Calu3 (cell line): ENCODE measurements at regions not wholly inside any gene's neighbourhood (a gene's known extent, or its start where the extent isn't known, plus 50 kb on each side); places are given as distances from the start of the nearest gene placed in this dataset.
A peak's percentile ranks its signal among the peaks of the same experiment; 100 is the strongest.

Source experiments
- BruUV-seq: library from RNA; stranded (reverse); fragments of 400-500 nt; replicated peaks from 2 replicates; lab custom pipeline; 2021; lab: Mats Ljungman, UMichigan
- CTCF ChIA-PET: fragments of 300-600 bp; sonication (Branson Sonifier 250); formaldehyde crosslinking; loops from one replicate; lab custom pipeline; 2022; ENCODE audit warnings: antibody characterized with exemption; lab: Charles Lee
- DNase-seq: peaks from one replicate; pipeline ENCODE4 v3.0.0; 2022
- H3K27ac Mint-ChIP-seq: one replicate; pipeline ENCODE4 v1.8.0; 2022; ENCODE audit warnings: mixed read lengths; ENCODE audit not compliant: unreplicated experiment
- H3K27me3 Mint-ChIP-seq: one replicate; pipeline ENCODE4 v1.8.0; 2022; ENCODE audit warnings: mixed read lengths; ENCODE audit not compliant: unreplicated experiment
- H3K36me3 Mint-ChIP-seq: one replicate; pipeline ENCODE4 v1.8.0; 2022; ENCODE audit warnings: mild to moderate bottlenecking, moderate library complexity, mixed read lengths; ENCODE audit not compliant: insufficient read depth, unreplicated experiment
- H3K4me1 Mint-ChIP-seq: one replicate; pipeline ENCODE4 v1.8.0; 2022; ENCODE audit warnings: mild to moderate bottlenecking, low read depth, mixed read lengths; ENCODE audit not compliant: unreplicated experiment
- H3K4me3 Mint-ChIP-seq: one replicate; pipeline ENCODE4 v1.8.0; 2022; ENCODE audit warnings: mild to moderate bottlenecking, low read depth, moderate library complexity, mixed read lengths; ENCODE audit not compliant: unreplicated experiment
- H3K9me3 Mint-ChIP-seq: one replicate; pipeline ENCODE4 v1.8.0; 2022; ENCODE audit warnings: low read depth, mixed read lengths; ENCODE audit not compliant: unreplicated experiment
- intact Hi-C: fragments of 100-400 bp; cut with micrococcal nuclease; formaldehyde crosslinking; loops from one replicate; pipeline ENCODE4 v1.10.0; 2022; ENCODE audit not compliant: unreplicated experiment
- TF ChIP-seq, protein P1 (sequence below): fragments of 200-600 bp; IDR thresholded peaks from one replicate; pipeline ENCODE4 v1.8.0; 2022; ENCODE audit warnings: antibody characterized with exemption; ENCODE audit not compliant: unreplicated experiment

DNA sequence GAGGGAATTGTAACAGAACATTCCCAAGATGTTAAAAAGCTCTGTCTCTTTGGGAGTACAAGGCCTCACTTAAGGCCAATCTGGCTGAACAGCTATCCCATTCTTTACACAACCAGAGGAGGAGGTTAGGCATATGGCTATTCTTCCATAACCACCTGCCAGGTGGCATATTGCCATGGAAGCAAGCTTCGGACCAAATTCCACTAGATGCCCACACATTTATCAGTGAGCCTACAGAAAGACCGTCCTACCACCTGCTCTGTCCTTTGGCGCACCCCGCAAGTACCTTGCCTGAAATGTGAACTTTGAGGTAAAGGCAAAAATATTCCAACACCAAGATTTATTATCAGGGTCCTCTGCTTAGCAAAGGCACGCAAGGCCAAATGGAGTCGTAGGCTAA, 519.9 kb upstream of the TNP1 start:
- BruUV-seq: no TSS peak
- CTCF ChIA-PET: no interaction called here
- no peak overlapping the region for H3K27ac Mint-ChIP-seq
- peaks cover 8% of the 10 kb centered on the region for H3K9me3 Mint-ChIP-seq
- intact Hi-C loops: no loop called here
- TF ChIP-seq, protein P1, sequence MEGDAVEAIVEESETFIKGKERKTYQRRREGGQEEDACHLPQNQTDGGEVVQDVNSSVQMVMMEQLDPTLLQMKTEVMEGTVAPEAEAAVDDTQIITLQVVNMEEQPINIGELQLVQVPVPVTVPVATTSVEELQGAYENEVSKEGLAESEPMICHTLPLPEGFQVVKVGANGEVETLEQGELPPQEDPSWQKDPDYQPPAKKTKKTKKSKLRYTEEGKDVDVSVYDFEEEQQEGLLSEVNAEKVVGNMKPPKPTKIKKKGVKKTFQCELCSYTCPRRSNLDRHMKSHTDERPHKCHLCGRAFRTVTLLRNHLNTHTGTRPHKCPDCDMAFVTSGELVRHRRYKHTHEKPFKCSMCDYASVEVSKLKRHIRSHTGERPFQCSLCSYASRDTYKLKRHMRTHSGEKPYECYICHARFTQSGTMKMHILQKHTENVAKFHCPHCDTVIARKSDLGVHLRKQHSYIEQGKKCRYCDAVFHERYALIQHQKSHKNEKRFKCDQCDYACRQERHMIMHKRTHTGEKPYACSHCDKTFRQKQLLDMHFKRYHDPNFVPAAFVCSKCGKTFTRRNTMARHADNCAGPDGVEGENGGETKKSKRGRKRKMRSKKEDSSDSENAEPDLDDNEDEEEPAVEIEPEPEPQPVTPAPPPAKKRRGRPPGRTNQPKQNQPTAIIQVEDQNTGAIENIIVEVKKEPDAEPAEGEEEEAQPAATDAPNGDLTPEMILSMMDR: no peak
- H3K4me1 Mint-ChIP-seq: peaks cover 9% of the 10 kb centered on the region
- H3K27me3 Mint-ChIP-seq: no peaks in the 10 kb centered on the region
- no peak overlapping the region for H3K4me3 Mint-ChIP-seq
- no peak for DNase-seq
- no peaks in the 10 kb centered on the region for H3K36me3 Mint-ChIP-seq

DNA sequence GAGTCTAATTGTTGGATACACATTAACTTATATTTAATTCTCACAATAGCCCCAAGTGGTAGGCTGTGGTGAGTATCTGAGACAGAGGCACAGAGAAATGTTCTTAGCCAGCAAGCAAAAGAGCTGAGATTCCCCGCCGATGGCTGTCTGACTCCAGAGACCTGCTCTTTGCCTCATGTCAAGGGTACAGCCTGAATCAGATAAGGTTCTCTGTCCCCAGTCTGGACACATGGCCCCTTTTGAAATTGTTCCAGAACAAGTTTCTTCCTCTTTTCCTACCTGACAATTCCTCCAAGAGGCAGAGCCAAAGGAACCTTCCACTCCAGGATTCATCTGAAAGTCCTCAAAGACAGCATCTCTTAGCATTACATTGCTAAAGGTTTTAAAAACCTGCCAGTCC, 512.9 kb upstream of the TNP1 start:
- Mint-ChIP-seq H3K36me3 (no peaks in the 10 kb centered on the region), H3K27me3 (no peaks in the 10 kb centered on the region), H3K4me1 (no peaks in the 10 kb centered on the region), H3K9me3 (peaks cover 8% of the 10 kb centered on the region), H3K4me3 (no peak overlapping the region), H3K27ac (no peak overlapping the region)
- BruUV-seq: no TSS peak
- TF ChIP-seq, protein P1: no peak
- CTCF ChIA-PET: no interaction called here
- DNase-seq: no peak
- intact Hi-C loops: no loop called here

DNA sequence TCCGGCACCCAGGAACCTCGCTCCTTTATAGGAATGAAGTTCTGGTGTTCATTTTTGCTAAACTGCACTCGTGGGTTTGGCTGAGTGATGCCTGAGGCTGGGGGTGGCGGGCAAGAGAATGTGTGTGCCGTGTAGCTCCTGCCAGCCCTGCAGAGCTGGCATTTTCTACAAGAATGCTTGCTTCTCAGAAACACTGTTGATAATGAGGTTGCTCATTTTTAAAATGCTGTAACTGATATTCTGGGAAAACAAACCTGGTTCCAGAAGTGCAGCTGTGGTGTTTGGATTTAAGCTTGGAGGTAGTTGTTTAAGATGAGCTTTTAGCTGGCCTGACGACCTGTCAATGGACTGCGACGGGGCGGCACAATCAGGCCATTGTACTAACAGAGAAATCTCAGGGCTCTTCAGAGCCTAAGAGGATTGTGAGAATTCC, 511.9 kb upstream of the TNP1 start:
- H3K4me1 Mint-ChIP-seq: no peaks in the 10 kb centered on the region
- H3K9me3 Mint-ChIP-seq: peaks cover 5% of the 10 kb centered on the region
- CTCF ChIA-PET: no interaction called here
- intact Hi-C loops: no loop called here
- no peak for DNase-seq
- BruUV-seq: no TSS peak
- TF ChIP-seq, protein P1: no peak
- no peaks in the 10 kb centered on the region for H3K36me3 Mint-ChIP-seq
- H3K4me3 Mint-ChIP-seq: no peak overlapping the region
- no peaks in the 10 kb centered on the region for H3K27me3 Mint-ChIP-seq
- no peak overlapping the region for H3K27ac Mint-ChIP-seq

DNA sequence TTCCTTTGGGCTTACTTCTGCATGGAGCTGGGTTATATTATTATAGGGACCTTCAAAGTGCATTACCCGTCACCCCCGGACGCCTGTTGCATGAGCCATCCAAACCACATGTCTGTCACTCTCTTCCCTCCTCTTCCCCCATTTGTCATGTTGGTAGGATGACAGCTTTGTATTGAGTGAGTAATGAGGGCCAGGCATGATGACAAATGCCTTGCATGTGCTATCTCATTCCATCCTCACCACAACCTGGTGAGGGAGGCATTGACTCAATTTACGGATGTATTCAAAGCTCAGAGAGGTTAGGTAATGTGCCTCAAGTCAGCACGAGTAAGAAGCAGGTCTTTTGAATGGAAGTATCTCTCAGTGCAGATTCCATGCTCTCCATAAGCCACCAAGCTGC, 510.5 kb upstream of the TNP1 start:
- peak; percentile 14 for DNase-seq
- Mint-ChIP-seq H3K9me3 (no peaks in the 10 kb centered on the region), H3K36me3 (no peaks in the 10 kb centered on the region), H3K27ac (no peak overlapping the region), H3K4me3 (no peak overlapping the region), H3K27me3 (no peaks in the 10 kb centered on the region), H3K4me1 (no peaks in the 10 kb centered on the region)
- CTCF ChIA-PET: interaction anchor here (1.0 to 1.1 kb wide), 2 partner anchors 140 to 343 kb away, joined by 4 to 5 read pairs; no protein-coding TSS in a partner anchor
- BruUV-seq: no TSS peak
- intact Hi-C loops: no loop called here
- TF ChIP-seq, protein P1: no peak
